Suprapubic skin (tissue), 3 donors: ENCODE measurements at regions not wholly inside any gene's neighbourhood (a gene's known extent, or its start where the extent isn't known, plus 50 kb on each side); places are given as distances from the start of the nearest gene placed in this dataset.

Source experiments
- EP300 ChIP-seq: sonication (generic); formaldehyde crosslinking; IDR thresholded peaks from one replicate; pipeline ENCODE4 v1.6.1; 2017; ENCODE audit warnings: antibody characterized with exemption
- POLR2A ChIP-seq, 2 donors: fragments of 450-650 bp; IDR thresholded peaks; one replicate each; pipeline ENCODE4 v1.6.1; 2017; ENCODE audit warnings: antibody characterized with exemption in 2 of 2, mild to moderate bottlenecking in 2 of 2, moderate library complexity in 2 of 2
- TF ChIP-seq, protein P1 (sequence below), 2 donors: fragments of 200-600 bp in 1 of 2; fragments of 450-650 bp in 1 of 2; sonication (generic) in 1 of 2; IDR thresholded peaks; one replicate each; pipeline ENCODE4 v1.5.1; 2016 to 2019; ENCODE audit warnings: antibody characterized with exemption in 2 of 2, mild to moderate bottlenecking in 1 of 2, moderate library complexity in 1 of 2

DNA sequence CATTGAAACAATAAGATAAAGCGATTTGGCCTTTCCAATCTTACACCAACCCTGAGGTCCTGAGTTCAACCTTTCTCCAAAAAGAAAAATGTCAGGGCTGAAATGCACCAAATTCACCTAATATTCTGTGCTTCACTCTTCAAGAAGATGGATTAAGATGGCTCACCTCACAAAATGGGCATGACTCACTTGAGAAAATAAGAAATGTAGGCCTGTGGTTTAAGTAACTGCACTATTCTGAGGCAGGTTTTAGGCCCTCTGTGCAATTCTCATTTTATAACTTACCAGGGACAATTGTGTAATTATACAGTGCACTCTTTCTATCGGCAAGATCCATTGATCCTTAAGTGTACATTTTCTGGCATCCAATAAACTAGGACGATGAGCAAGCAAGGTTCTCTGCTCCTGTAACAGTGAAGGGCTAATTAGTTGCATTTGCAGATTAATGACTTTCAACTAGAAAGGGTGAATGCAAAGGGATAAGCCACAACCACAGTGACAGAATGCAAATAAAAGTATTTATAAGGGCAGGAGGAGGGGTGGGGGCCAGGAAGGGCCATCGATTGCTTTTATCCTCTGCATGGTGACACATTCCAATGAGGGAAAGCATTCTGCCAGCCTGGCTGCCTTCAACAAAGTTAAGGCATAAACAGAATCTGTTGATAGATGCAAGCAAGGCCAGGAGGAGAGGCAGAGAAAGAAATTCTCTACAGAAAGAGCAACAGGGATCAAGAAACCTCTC lies 214.5 kb downstream of the CAAP1 start:
- TF ChIP-seq POLR2A (IDR thresholded peaks at IDR 0.05) (no peak), EP300 (no peak)
- TF ChIP-seq, protein P1, sequence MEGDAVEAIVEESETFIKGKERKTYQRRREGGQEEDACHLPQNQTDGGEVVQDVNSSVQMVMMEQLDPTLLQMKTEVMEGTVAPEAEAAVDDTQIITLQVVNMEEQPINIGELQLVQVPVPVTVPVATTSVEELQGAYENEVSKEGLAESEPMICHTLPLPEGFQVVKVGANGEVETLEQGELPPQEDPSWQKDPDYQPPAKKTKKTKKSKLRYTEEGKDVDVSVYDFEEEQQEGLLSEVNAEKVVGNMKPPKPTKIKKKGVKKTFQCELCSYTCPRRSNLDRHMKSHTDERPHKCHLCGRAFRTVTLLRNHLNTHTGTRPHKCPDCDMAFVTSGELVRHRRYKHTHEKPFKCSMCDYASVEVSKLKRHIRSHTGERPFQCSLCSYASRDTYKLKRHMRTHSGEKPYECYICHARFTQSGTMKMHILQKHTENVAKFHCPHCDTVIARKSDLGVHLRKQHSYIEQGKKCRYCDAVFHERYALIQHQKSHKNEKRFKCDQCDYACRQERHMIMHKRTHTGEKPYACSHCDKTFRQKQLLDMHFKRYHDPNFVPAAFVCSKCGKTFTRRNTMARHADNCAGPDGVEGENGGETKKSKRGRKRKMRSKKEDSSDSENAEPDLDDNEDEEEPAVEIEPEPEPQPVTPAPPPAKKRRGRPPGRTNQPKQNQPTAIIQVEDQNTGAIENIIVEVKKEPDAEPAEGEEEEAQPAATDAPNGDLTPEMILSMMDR (IDR thresholded peaks at IDR 0.05), result no peak
